ENCODE measurements at regions not wholly inside any gene's neighbourhood (a gene's known extent, or its start where the extent isn't known, plus 50 kb on each side); places are given as distances from the start of the nearest gene placed in this dataset.

DNA sequence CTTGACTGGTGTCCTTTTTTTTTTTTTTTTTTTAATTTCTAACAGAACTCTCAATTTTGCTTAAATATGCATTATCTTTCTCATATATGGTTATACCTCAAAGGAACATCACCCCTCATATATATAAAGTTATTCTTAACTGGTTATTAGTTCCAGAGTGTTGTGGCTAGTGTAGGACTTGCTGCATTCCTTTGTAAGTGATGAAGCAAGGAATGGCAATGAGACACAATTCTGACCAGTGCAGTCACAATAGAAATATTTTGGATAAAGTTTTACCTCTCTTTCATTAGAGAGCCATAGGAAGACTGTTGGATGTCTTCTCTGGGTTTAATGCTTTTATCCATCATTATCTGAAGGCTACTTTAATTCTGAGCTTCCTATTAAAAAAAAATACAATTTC, 75.5 kb upstream of the CBLB start:
- ATAC-seq: no peak
- TF ChIP-seq ZC3H10 (CRISPR knock-in tag; IDR thresholded peaks at IDR 0.05) (no peak), SNAI2 (CRISPR knock-in tag; IDR thresholded peaks at IDR 0.05) (no peak), TSHZ2 (CRISPR knock-in tag; IDR thresholded peaks at IDR 0.05) (no peak)
- TF ChIP-seq, protein P1, sequence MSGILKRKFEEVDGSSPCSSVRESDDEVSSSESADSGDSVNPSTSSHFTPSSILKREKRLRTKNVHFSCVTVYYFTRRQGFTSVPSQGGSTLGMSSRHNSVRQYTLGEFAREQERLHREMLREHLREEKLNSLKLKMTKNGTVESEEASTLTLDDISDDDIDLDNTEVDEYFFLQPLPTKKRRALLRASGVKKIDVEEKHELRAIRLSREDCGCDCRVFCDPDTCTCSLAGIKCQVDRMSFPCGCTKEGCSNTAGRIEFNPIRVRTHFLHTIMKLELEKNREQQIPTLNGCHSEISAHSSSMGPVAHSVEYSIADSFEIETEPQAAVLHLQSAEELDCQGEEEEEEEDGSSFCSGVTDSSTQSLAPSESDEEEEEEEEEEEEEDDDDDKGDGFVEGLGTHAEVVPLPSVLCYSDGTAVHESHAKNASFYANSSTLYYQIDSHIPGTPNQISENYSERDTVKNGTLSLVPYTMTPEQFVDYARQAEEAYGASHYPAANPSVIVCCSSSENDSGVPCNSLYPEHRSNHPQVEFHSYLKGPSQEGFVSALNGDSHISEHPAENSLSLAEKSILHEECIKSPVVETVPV (CRISPR knock-in tag; IDR thresholded peaks at IDR 0.05): no peak

- ATAC-seq: no peak
- TF ChIP-seq CSDC2 (CRISPR knock-in tag; IDR thresholded peaks at IDR 0.05): no peak
- no peak for TF ChIP-seq BACH2 (CRISPR knock-in tag; IDR thresholded peaks at IDR 0.05; ENCODE audit: borderline replicate concordance)
- no peak for TF ChIP-seq TCF4 (CRISPR knock-in tag; IDR thresholded peaks at IDR 0.05; ENCODE audit: borderline replicate concordance)
- TF ChIP-seq ZFP3 (CRISPR knock-in tag; IDR thresholded peaks at IDR 0.05): no peak
- TF ChIP-seq, protein P1 (CRISPR knock-in tag; IDR thresholded peaks at IDR 0.05): no peak
- no peak for TF ChIP-seq ISL1 (CRISPR knock-in tag; IDR thresholded peaks at IDR 0.05)
- no peak for TF ChIP-seq SNAI2 (CRISPR knock-in tag; IDR thresholded peaks at IDR 0.05)
Observed at GRCh38 chr3:105944721-105945120, 75.9 kb upstream of the CBLB start.

DNA sequence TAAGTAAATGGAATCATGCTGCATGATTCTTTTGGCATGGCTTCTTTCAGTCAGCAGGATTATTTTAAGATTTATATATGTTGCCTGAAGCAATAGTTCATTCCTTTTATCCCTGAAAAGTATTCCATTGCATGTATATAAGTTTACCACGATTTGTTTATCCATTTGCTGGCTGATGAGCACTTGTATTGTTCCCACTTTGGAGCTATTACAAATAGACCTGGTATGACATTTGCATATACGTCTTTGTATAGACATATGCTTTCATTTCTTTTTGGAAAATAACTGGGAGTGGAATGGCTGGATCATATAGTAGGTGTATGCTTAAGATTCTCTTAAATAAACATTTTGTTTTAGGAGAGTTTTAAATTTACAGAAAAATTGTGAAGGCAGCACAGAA, 79.3 kb upstream of the CBLB start:
- TF ChIP-seq CREB5 (CRISPR knock-in tag; IDR thresholded peaks at IDR 0.05; ENCODE audit: low read depth) (no peak), ARNTL (CRISPR knock-in tag; IDR thresholded peaks at IDR 0.05; ENCODE audit: borderline replicate concordance, low read depth) (no peak), GLIS3 (CRISPR knock-in tag; IDR thresholded peaks at IDR 0.05) (no peak), SNAI2 (CRISPR knock-in tag; IDR thresholded peaks at IDR 0.05) (no peak), TOX (CRISPR knock-in tag; IDR thresholded peaks at IDR 0.05; ENCODE audit: borderline replicate concordance) (no peak), ZFP30 (CRISPR knock-in tag; IDR thresholded peaks at IDR 0.05) (no peak), CSDC2 (CRISPR knock-in tag; IDR thresholded peaks at IDR 0.05) (no peak), BACH2 (CRISPR knock-in tag; IDR thresholded peaks at IDR 0.05; ENCODE audit: borderline replicate concordance) (no peak), PPARA (CRISPR knock-in tag; IDR thresholded peaks at IDR 0.05; ENCODE audit: borderline replicate concordance) (no peak), ZNF565 (CRISPR knock-in tag; conservative IDR thresholded peaks at IDR 0.05; ENCODE audit: low read depth) (no peak), TCF4 (CRISPR knock-in tag; IDR thresholded peaks at IDR 0.05; ENCODE audit: borderline replicate concordance) (no peak), ZNF70 (CRISPR knock-in tag; IDR thresholded peaks at IDR 0.05) (no peak), RARB (CRISPR knock-in tag; IDR thresholded peaks at IDR 0.05) (no peak), ZC3H10 (CRISPR knock-in tag; IDR thresholded peaks at IDR 0.05) (no peak)
- TF ChIP-seq, protein P1 (CRISPR knock-in tag; IDR thresholded peaks at IDR 0.05): no peak
- TF ChIP-seq, protein P2, sequence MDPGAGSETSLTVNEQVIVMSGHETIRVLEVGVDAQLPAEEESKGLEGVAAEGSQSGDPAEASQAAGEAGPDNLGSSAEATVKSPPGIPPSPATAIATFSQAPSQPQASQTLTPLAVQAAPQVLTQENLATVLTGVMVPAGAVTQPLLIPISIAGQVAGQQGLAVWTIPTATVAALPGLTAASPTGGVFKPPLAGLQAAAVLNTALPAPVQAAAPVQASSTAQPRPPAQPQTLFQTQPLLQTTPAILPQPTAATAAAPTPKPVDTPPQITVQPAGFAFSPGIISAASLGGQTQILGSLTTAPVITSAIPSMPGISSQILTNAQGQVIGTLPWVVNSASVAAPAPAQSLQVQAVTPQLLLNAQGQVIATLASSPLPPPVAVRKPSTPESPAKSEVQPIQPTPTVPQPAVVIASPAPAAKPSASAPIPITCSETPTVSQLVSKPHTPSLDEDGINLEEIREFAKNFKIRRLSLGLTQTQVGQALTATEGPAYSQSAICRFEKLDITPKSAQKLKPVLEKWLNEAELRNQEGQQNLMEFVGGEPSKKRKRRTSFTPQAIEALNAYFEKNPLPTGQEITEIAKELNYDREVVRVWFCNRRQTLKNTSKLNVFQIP (CRISPR knock-in tag; IDR thresholded peaks at IDR 0.05; ENCODE audit: borderline replicate concordance, low read depth): no peak
- TF ChIP-seq, protein P3, sequence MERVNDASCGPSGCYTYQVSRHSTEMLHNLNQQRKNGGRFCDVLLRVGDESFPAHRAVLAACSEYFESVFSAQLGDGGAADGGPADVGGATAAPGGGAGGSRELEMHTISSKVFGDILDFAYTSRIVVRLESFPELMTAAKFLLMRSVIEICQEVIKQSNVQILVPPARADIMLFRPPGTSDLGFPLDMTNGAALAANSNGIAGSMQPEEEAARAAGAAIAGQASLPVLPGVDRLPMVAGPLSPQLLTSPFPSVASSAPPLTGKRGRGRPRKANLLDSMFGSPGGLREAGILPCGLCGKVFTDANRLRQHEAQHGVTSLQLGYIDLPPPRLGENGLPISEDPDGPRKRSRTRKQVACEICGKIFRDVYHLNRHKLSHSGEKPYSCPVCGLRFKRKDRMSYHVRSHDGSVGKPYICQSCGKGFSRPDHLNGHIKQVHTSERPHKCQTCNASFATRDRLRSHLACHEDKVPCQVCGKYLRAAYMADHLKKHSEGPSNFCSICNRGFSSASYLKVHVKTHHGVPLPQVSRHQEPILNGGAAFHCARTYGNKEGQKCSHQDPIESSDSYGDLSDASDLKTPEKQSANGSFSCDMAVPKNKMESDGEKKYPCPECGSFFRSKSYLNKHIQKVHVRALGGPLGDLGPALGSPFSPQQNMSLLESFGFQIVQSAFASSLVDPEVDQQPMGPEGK (CRISPR knock-in tag; IDR thresholded peaks at IDR 0.05; ENCODE audit: borderline replicate concordance): no peak
- no peak for ATAC-seq

Measured in SK-N-SH treated with all-trans-retinoic acid at 6 μM for 48 hours (cell line).